ENCODE measurements at regions not wholly inside any gene's neighbourhood (a gene's known extent, or its start where the extent isn't known, plus 50 kb on each side); places are given as distances from the start of the nearest gene placed in this dataset.

DNA sequence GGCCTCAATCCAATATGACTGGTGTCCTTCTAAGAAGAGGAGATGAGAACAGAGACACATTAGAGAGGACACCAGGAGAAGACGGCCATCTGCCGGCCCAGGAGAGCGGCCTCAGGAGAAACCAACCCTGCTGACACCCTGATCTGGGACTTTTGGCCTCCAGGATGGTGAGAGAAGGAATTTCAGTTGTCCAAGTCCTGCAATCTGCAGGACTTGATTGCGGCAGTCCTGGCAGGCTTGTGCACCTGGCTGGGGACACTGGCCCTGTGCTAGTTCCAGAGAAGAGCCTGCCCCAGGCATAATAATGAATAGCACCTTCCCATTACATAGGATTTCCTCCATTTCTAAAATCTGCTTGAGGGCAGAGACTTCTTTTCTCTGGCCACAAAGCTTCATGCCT lies 409.9 kb upstream of the SHH start:
- Histone ChIP-seq H3K9me3 (peaks cover 0 to 18% of the 10 kb centered on the region in 2 donors), H3K4me1 (no peaks in the 10 kb centered on the region)
- DNase-seq (ENCODE audit: low spot score in 2 of 2), result no peak

GRCh38 chr7:156220701-156221100 lies 408.4 kb upstream of the SHH start:
- H3K36me3 ChIP-seq, result no peaks in the 10 kb centered on the region
- peaks cover 0 to 5% of the 10 kb centered on the region in 2 donors for H3K27me3 ChIP-seq
- intact Hi-C loops (cut with DNase I; ENCODE audit: low total_unique reads), result no loop called here
- H3K9me3 ChIP-seq, result peaks cover 0 to 14% of the 10 kb centered on the region in 2 donors
- no peaks in the 10 kb centered on the region for H3K4me1 ChIP-seq
- H3K4me3 ChIP-seq, result no peak overlapping the region
- TF ChIP-seq POLR2AphosphoS5 (IDR thresholded peaks at IDR 0.05) (no peak), POLR2A (IDR thresholded peaks at IDR 0.05) (no peak), CTCF (IDR thresholded peaks at IDR 0.05) (no peak)
- H3K27ac ChIP-seq, result no peak overlapping the region
- no peak for DNase-seq (ENCODE audit: low spot score in 2 of 2)

More for the DNA sequence above, 409.9 kb upstream of the SHH start:
- Histone ChIP-seq H3K36me3 (no peaks in the 10 kb centered on the region), H3K27ac (no peak overlapping the region), H3K27me3 (peaks cover 0 to 5% of the 10 kb centered on the region in 2 donors), H3K4me3 (no peak overlapping the region)
- intact Hi-C loops (cut with DNase I; ENCODE audit: low total_unique reads), result no loop called here
- TF ChIP-seq POLR2AphosphoS5 (IDR thresholded peaks at IDR 0.05), result no peak
- no peak for TF ChIP-seq POLR2A (IDR thresholded peaks at IDR 0.05)
- no peak for TF ChIP-seq CTCF (IDR thresholded peaks at IDR 0.05)

DNA sequence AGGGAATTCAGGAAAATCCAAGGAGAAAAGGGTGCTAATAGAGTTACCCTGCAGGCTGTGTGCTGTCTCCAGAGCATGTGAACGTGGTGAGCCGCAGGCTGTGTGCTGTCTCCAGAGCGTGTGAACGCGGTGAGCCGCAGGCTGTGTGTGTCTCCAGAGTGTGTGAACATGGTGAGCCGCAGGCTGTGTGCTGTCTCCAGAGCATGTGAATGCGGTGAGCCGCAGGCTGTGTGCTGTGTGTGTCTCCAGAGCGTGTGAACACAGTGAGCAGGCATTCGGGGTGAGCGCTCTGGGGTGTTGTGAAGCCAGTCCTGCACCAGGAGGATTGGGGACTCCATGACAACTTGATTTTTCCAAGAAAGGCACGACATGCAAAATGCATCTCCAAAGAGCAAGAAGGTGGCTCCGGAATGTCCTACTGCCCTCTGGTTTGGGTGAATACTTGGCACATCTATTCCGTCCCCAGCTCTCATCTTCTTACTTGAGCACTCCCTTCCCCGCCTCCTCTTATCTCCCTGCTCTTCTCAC lies 407.9 kb upstream of the SHH start:
- no peak for DNase-seq (ENCODE audit: low spot score in 2 of 2)
- TF ChIP-seq POLR2A (IDR thresholded peaks at IDR 0.05) (no peak), CTCF (IDR thresholded peaks at IDR 0.05) (no peak), POLR2AphosphoS5 (IDR thresholded peaks at IDR 0.05) (no peak)
- H3K4me3 ChIP-seq, result no peak overlapping the region

DNA sequence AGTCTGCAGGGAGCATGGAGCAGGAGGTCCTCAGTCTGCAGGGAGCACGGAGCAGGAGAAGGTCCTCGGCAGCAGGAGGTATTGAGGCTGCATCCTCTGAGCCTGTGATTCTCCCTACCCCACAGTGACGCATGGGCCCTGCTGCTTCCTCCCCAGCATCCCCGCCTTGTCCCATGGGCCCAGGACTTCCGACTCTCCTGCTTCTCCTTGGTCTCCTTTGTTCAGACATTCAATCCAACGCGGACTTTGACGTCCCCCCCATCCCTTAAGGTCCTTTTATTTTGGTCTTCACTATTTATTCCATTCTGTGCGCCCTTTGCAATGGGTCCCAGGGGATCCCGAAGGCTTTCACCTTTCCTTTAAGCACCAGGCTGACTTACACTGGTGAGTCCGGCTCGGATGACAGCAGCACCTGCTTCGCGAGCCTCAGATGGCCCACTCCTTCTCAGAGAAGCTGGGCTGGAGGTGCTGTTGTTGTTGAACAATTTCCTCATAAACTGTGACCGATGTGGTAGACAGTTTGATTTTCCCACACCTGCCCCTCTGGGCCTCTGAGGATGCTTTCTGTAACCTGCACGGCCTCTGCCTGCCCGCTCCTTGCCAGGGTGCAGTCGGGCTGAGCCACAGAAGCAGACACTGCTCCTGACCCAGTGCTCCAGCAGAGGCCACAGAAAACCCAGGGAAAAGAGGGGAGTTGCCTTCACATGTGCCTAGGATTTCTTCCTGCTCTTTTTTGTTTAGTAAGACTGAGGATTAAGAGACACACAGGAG lies 407.2 kb upstream of the SHH start:
- Histone ChIP-seq H3K27me3 (peaks cover 0 to 5% of the 10 kb centered on the region in 2 donors), H3K4me3 (no peak overlapping the region), H3K27ac (no peak overlapping the region), H3K9me3 (peaks cover 0 to 3% of the 10 kb centered on the region in 2 donors), H3K36me3 (no peaks in the 10 kb centered on the region), H3K4me1 (no peaks in the 10 kb centered on the region)
- no peak for DNase-seq (ENCODE audit: low spot score in 2 of 2)
- intact Hi-C loops (cut with DNase I; ENCODE audit: low total_unique reads), result no loop called here
- TF ChIP-seq POLR2AphosphoS5 (IDR thresholded peaks at IDR 0.05) (no peak), POLR2A (IDR thresholded peaks at IDR 0.05) (no peak), CTCF (IDR thresholded peaks at IDR 0.05) (no peak)

More for the DNA sequence above, 407.9 kb upstream of the SHH start:
- Histone ChIP-seq H3K4me1 (no peaks in the 10 kb centered on the region), H3K27ac (no peak overlapping the region), H3K9me3 (peaks cover 0 to 9% of the 10 kb centered on the region in 2 donors), H3K27me3 (peaks cover 0 to 5% of the 10 kb centered on the region in 2 donors), H3K36me3 (no peaks in the 10 kb centered on the region)
- intact Hi-C loops (cut with DNase I; ENCODE audit: low total_unique reads), result no loop called here

GRCh38 chr7:156218544-156219306 lies 406.5 kb upstream of the SHH start:
- Histone ChIP-seq H3K9me3 (no peaks in the 10 kb centered on the region), H3K4me1 (no peaks in the 10 kb centered on the region), H3K36me3 (no peaks in the 10 kb centered on the region), H3K27me3 (peaks cover 0 to 5% of the 10 kb centered on the region in 2 donors), H3K27ac (no peak overlapping the region), H3K4me3 (no peak overlapping the region)
- intact Hi-C loops (cut with DNase I; ENCODE audit: low total_unique reads), result no loop called here
- DNase-seq (ENCODE audit: low spot score in 2 of 2), result no peak
- TF ChIP-seq CTCF (IDR thresholded peaks at IDR 0.05) (no peak), POLR2A (IDR thresholded peaks at IDR 0.05) (no peak), POLR2AphosphoS5 (IDR thresholded peaks at IDR 0.05) (no peak)

Measured in breast epithelium (tissue), 4 donors.